HG02884 (cell line): ENCODE measurements at regions not wholly inside any gene's neighbourhood (a gene's known extent, or its start where the extent isn't known, plus 50 kb on each side); places are given as distances from the start of the nearest gene placed in this dataset.

Experiments
- ATAC-seq: cut with Tn5 transposase; IDR thresholded peaks from one replicate; pipeline ENCODE4 v1.9.1; 2021; ENCODE audit warnings: mild to moderate bottlenecking, moderate library complexity; ENCODE audit not compliant: unreplicated experiment

DNA sequence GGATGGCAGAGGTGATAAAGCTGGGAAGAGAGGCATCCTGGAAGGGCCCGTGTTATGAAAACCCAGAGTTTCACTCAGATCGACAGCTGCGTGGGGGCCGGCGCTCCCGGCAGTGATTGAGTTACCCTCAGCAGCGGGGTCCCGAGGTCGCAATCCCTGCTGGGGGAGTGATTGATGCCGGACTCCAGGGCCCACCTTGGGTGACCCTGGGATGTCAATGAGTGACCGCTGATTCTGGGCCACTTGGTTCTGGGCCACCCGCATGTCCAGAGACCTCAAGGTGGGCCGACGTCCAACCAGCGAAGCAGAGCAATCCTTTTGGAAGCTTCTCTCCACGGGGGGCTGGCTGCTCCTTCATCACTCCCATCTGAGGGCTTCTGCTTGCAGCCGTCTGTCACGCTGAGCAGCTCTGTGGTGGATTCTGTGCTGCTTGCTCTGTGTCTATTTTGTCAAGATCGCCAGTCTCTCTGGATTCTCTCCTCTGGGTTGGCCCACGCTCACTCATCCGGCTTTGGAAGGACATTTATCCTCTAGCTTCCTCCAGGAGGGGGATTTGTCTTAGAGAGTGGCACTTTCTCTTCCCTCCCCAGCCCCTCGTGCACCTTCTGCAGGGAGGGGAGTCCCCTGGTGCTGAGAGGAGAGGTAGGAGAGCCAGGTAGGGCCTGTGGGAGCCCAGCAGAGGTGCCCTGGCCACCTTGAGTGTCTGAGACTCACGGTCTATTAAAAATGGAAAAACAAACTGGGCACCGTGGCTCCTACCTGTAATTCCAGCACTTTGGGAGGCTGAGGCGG lies 110.9 kb upstream of the C1orf174 start:
- no peak for ATAC-seq

DNA sequence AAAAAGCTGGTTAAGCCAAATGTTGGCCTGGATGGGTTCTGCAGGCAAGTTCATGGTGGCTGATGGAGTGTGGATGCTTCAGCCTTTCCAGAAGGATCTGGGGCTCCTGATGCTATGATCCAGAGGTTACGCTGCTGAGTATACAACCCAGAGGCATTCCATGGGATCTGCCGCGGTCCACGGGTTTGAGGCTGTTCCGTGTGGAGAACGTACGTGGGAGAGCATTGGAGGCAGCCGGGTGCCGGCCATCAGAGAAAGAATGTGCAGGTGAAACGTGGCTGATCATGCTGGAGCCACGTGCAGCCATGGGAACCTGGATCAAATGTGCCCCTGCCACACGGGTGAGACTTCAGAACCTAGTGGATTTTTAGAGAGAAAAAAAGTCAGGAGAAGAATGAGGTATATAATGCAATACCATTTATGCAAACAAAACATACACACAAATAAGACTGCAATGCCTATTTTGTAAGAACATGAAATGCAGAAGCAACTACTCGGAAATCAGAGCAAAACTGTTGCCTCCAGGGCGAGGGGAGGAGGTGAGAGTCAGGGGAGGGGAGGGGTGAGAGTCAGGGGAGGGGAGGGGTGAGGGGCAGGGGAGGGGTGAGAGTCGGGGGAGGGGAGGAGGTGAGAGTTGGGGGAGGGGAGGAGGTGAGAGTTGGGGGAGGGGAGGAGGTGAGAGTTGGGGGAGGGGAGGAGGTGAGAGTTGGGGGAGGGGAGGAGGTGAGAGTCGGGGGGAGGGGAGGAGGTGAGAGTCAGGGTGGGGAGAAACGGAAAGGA lies 116.5 kb upstream of the C1orf174 start:
- no peak for ATAC-seq

DNA sequence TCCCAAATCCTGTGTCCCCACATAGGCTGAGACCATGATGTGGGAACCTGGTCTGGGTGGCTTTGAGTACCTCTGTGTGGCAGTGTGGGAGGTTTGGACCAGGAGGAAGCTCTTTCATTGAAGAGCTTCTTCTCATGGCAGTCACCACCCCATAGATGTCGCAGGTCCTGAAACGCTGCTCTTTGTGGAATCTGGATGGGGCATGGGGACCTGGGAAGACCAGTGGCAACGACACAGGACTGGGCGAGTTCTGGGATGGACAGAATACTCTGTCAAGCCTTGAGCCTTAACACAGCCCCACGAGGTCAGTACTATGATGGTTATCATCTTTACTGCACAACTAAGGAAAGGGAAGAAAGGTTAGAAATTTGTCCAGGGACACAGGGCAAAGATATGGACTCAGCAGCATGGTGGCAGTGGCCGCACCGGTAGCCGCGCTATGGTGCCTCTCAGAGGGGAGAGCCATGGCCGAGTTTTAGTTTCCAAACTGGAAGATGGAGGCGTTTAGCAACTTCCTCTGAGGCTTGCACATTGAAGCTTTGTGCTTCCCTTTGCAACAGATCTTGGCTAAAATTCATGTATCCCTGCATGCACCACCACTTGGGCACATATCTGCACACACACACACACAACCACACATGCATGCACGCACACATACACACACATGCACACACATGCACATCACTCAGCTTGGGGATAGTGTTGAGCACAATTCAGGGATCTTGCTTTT lies 117.7 kb upstream of the C1orf174 start:
- ATAC-seq = no peak

DNA sequence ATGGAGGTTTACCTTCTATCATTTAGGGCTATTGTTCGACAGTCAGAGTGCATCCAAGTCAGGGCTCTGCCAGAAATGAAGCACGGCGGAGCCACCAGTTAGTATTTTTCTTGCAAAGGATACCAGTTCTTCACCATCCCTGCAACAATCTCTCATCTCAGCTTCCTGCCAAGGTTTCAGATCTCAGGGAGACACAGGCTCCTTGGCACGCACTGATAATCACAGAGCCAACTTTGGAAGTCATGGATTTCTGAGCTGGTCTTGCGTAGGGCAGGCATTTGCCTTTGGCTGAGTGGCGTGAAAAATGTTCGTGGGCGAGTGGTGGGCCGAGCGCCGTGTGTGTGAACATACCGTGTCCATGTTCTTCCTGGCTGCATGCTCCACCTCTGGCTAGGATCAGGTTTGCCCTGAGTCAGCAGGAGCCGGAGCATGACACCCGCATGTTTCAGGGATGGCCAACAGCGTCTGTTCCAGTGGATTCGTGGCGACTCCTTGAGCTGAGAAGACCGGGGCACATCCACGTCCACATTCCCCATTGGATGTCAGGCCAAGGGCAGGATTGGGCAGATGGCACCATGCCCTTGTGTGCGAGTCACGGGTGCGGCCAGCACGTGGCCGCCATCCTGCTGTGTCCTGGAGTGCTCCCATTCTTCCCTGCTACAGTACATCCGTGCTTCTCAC lies 118.5 kb upstream of the C1orf174 start:
- ATAC-seq = no peak

DNA sequence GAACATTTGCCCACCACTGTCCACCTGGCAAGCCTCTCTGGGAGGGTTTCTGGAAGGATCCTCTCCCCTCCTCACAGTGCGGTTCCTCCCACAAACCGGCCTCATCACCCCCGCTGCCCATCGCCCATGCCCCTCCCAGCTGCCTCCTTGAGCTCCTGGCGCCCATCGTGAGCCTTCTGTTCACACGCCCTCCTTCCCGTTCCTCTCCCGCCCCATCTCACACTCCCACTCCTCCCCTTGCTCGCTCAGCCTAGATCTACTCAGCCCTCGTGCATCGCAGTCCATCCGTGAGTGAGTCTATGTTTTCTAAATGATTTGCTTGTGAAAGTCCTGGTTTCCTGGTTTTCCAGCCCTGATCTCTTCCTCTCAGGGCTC lies 119.1 kb upstream of the C1orf174 start:
- ATAC-seq = no peak

DNA sequence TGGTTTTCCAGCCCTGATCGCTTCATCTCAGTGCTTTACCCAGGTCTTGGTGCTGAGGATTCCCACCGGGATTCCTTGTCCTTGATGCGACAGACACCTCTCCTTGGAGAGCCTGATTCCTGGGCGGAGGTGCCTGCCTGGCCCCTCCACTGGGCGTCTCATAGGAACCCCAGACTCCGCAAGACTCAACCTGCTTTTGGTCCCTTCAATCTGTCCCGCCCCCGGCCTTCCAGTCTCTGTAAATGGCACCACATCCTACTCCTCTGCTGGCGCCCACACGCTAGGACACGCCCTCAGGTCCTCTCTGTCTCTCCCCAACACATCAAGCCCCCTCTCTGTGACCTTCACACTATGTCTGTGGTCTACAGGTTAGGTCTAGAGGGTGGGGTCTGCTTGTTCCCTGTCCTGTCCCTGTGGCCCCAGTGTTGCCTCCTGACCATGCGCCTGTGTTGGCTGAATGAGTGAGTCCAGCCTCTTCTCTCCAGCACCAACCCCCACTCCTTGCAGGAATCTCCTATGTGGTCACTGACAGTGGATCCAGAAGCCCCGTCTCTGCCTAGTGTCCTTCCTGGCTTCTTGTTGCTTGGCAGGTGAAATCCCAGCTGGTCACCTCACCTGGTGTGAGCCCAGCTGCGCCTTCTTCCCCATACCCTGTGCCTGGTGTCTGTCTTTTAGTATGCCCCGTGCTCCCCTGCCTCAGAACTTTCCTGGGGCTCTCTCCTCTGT lies 119.7 kb upstream of the C1orf174 start:
- ATAC-seq = no peak

DNA sequence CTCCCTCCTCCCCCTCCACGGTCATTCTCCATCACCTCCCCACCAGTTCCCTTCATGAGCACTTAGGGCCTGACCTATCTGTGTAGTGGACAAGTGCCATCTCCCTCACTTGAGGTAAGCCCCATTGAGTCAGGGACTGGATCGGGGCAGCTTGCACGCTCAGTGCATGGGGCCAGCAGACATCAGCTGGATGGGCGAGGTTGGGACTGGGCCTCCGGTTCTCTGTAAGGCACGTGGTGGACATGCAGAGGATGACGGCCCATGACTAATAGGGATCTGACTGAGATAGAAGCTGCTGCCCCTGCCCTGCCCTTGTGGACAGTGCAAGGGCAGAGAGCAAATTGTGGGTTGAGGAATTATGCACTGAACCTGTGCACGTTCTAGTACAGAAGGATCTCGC lies 120.4 kb upstream of the C1orf174 start:
- no peak for ATAC-seq

DNA sequence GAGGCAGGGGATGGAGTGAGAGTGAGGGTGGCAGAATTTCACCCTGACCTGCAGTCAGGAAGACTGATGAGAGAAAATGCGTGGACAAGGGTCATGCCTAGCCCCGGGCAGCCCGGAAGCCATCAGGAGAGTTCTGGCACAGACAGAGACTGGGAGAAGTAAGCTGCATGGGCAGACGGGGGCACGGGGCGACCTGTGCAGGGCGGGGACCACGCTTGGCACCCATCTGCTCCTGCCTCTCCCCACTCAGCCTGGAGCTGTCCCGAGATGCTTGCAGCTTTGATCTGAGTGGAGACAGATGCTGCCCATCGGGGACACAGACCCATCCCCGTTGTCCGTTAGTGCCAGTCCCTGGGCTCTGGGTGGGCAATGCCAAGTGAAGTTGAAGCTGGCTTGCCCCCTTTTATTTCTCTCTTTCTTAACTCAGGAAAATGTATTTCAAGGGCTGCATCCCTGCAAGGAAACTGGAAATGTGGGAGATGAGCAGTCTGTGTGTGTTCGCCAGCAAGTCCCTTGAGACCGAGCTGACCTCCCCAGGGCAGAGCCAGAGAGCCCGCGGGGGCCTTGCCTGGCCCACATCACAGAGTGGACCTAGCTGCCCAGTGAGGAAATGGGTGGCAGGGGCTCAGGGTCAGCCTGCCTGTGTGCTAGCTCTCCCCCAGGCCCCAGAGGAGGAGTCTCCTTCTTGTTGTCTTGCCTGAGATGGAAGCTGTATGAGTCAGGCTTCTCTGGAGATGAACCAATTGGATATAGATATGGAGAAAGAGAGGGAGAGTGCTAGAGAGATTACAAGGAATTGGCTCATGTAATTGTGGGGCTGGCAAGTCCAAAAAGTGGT lies 121.3 kb upstream of the C1orf174 start:
- ATAC-seq = no peak

DNA sequence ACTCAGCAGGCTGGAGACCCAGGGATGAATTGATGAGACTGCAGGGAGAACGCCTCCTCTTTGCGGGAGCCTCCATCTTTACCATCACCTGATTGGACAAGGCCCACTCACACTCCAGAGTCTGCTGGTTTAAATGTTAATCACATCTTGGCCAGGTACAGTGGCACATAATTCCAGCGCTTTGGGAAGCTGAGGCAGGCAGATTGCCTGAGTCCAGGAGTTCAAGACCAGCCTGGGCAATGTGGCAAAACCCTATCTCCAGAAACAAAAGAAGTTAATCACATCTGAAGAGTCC lies 121.8 kb upstream of the C1orf174 start:
- no peak for ATAC-seq

DNA sequence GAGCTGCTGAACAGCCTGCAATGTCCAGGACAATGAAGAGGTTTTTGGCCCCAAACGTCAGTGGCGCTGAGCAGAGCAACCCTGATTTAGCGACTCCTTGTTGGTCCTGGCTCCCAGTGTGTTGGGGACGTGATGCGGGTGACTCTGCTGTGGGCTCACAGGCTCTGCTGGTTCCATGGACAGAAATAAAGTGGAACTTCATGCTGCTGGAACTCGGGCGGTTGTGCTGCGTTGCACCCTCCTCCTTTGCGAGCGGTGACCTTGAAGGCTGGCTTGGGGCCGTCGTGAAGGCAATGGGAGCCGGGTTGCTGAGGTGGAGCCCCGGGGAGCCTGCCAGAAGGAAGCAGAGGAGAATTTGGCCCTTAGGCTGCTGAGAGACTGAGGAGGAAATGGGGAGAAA lies 122.6 kb upstream of the C1orf174 start:
- ATAC-seq = no peak

DNA sequence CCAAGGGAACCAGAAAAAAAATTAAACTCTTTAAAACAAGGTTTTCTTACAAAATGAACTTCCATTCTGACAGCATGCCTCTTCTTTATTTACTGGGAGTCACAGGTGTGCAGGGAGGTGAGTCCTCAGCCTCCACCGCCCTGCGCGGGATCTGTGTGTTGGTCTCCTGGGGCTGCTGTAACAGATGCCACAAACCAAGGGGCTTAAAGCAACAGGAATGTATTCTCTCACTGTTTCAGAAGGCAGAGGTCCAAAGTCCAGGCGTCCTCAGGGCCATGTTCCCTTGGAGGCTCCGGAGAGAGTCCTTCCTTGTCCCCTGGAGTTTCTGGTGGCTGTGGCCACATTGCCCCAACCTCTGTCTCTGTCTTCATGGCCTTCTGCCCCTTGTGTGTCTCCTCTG lies 123.6 kb upstream of the C1orf174 start:
- no peak for ATAC-seq

DNA sequence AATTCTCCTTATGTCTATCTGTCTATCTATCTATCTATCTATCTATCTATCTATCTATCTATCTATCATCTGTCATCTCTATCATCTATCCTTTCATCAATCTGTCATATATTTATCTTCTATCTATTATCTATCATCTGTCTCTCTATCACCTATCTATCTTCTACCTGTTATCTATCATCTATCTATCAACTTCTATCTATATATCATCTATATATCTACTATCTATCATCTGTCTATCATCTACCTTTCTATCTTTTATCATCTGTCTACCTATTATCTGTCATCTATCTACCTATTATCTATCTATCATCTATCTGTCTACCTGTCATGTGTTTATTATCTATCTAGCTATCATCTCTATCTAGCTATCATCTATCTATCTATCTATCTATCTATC lies 124.7 kb upstream of the C1orf174 start:
- ATAC-seq = no peak

DNA sequence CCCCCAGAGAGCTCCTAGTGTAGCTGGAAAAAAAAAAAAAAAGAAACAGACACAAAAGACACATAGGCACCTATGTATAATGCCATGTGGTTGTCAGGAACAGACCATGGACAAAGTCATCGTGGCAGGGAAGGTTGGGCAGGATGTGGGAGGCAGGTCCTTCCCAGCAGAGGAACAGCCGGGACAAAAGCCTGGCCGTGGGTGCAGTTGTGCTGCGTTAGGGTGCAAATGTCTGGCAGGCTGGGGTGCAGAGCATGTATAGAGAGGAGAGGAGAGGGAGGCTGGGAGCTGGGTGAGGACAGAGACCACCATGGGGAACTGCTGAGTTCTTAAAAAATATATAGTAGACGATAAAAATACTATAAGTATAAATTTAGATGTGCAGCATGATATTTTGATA lies 125.7 kb upstream of the C1orf174 start:
- no peak for ATAC-seq

DNA sequence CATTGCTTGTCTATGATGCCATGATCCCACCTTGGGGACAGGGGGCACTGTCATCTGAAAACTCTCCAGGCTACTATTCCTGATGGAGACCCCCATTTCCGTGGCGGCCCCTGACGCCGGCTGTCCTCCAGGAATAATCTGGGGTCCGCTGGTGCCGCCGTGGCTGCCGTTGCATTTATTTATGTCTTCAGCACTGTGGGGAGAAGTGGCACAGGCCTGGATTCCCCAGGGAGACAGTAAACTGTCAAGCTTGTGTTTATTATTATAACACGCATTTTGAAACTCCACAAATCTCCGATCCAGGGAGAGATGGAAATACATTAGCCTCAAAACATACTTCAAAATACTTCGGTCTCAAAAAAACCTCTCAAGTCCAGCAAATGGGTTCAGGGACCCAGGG lies 126.9 kb upstream of the C1orf174 start:
- no peak for ATAC-seq

DNA sequence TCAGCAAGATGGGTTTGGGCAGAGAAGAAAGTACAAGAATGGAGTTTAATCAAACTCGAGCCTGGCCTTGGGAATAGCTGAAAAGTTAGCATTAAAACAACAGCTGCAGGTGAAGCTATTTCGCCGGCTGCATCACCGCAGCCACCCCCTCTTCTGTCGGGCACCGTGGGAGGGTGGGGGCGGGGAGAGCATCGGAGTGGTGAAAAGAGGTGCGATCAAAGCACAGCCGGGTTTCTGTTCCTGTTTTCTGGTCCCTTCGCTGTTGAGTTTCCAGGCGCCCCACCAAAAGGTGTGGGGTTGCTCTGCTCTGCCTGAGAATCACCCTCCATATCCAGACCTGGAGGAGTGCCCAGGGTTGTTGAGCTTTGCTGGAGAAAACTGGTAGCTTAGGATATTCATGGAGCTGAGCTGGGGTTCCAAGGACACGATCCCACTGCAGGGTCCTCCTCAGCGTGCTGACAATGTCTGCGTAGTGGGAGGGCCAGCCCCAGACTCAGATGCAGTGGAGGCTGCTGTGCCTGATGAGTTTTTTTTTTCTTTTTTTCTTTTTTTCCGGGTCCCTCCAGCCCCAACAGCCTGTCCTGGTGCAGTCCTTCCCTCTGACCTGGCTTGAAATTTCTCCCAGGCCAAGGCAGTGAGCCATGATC lies 127.5 kb upstream of the C1orf174 start:
- peak; percentile 76 for ATAC-seq

DNA sequence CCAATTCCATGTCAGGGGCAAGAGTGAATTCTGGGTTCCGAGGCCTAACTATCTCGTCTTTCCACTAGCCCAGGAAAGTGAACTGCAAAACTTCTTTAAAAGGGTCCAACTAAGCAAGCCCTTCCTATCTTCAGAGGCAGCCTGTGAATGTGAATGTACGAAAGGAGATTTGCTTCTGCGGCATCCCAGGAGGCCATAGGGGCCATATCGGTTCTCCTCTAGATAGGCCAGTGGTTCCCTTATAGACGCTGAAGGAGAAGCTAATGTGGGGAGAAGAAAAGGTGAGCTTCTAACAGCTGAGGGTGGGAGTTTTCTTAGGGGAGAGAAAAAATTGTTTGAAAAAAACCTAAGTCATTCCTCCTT lies 128.0 kb upstream of the C1orf174 start:
- no peak for ATAC-seq

DNA sequence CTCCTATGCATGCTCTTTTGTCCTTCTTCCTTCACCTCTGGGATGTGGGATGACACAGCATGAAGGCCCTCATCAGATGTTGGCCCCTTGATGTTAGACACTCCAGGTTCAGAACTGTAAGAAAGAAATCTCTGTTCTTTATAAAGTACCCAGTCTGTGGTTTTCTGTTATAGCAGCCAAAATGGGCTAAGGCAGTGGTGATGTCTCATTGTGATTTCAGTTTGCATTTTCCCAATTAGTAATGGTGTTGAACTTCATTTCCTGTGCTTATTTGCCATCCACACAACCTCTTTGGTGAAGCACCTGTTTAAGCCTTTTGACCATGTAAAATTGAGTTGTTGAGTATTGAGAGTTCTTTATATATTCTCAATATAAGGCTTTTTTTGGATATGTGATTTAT lies 129.3 kb upstream of the C1orf174 start:
- ATAC-seq = no peak

DNA sequence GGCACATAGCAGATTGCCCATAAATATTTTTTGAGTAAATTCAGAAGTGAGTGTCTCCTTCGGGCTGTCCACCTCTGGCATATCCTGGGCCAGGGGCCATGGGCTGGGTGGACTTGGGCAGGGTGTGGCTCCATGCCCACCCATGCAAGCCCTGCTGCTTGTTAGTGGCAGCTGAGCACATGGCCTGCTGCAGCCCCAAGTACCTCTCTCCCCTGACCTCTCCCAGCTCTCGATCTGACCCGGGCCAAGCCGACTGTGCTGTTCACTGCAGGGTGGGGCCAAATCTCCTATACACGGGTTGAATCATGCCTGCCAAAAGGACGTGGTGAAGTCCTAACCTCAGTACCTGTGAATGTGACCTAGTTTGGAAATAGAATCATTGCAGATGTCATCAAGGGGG lies 132.5 kb upstream of the C1orf174 start:
- no peak for ATAC-seq

DNA sequence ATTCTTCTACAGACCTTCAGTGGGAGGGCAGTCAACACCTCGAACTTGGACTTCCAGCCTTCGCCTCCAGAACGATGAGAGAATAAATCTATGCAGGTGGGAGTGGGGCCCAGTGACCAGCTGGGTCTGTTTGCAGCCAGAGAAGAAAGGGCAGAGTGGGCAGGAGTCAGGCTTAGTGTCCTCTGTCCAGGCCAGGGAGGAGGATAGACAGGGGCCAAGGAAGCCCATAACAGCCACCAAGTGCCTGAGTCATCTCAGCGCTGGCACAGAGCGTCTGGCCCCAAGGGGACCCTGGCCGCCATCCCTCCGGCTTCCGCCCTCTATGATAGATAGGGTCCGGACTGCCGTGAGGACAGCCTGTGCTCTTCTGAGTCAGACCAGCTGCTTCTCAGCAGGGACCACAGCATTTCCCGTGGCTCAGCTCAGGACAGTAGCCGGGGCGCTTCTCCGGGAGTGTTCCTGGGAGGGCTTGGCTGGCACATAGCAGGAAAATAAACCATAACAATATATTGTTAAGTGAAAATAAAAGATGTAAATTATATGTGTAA lies 133.1 kb upstream of the C1orf174 start:
- ATAC-seq = no peak
